NCI-H2227 treated with DMSO at 0.1 percent for 48 hours (cell line): ENCODE measurements at regions not wholly inside any gene's neighbourhood (a gene's known extent, or its start where the extent isn't known, plus 50 kb on each side); places are given as distances from the start of the nearest gene placed in this dataset.
"Not testable (repeated sequence)": the region's sequence is repeated elsewhere in the genome, so short reads cannot be mapped to it uniquely, and the experiment has no call there.

Source experiments
- DNase-seq: peaks from one replicate; lab custom pipeline; 2025; lab: John Stamatoyannopoulos, UW

GRCh38 chr15:79492065-79492464 lies 59.9 kb downstream of the MINAR1 start:
- DNase-seq: no peak

GRCh38 chr15:79494384-79494909 lies 62.3 kb downstream of the MINAR1 start:
- DNase-seq: no peak

DNA sequence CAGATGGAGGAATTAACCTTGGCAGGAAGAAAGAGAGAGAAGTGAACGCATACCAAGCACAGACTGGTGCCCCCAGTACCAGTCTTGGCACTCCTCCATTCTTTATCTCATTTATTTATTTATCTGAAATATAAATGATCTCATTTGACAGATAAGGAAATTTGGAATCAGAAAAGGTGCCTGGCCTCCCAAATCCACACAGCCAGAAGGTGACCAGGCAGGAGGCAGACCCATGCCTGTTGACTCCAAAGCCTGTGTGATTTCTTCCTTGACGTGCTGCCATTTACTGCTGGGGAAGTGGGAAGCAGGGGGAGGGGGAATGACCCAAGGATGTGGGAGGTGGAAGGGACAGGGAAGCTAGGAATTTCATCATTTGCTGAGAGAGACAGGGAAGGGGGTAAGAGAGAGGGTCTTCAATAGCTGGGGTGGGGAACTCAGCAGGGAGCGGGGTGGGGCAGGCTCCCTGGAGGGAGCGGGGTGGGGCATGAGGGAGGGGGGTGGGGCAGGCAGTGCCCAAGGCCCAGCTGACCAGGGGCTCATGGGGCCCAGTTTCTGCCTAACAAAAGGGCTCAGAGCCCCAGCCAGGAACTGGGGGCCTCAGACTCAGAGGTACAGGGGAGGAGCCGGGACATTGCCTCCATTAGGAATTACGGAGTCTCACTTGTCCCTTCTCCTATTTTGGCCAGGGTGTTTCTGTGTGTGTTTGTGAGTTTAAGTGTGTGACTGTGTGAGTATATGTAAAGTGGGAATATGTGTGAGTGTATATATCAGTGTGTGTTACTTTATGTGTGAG lies 63.0 kb downstream of the MINAR1 start:
- no peak for DNase-seq

GRCh38 chr15:79495775-79496174 lies 63.6 kb downstream of the MINAR1 start:
- DNase-seq: no peak

DNA sequence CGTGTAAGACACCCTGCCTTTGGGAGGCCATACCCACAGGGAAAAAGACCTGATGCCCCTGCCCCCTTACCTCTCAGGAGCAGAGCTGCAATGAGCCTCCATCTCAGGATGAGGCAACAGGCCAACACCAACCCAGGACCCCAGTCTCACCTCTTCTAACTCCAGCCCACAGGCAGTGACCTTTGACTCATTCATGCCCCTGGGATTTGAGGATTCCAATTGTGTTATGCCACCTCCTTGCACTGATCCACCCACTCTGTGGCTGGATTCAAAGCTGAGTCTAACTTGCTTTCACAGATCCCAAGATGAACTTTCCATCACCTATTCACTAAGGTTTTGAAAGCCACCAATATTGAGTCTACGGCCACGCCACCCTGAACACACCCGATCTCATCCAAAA lies 64.7 kb downstream of the MINAR1 start:
- DNase-seq: no peak

GRCh38 chr15:79501086-79501485 lies 69.0 kb downstream of the MINAR1 start:
- no peak for DNase-seq

DNA sequence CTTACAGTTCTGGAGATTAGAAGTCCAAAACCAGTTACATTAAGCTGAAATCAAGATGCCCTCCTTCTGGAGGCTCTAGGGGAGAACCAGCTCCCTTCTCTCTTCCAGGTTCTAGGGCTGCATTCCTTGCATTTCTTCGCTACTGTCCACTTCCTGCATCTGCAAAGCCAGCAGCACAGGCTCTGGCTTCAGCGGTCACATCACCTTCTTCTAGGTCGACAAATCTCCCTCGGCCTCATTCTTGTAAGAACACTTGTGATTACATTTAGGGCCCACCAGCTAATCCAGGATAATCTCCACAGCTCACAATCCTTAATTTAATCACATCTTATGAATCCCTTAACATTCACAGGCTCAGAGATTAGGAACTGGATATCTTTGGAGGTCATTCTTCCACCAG lies 73.8 kb downstream of the MINAR1 start:
- DNase-seq: no peak

GRCh38 chr15:79512844-79513243 lies 80.7 kb downstream of the MINAR1 start:
- not testable (repeated sequence) for DNase-seq

DNA sequence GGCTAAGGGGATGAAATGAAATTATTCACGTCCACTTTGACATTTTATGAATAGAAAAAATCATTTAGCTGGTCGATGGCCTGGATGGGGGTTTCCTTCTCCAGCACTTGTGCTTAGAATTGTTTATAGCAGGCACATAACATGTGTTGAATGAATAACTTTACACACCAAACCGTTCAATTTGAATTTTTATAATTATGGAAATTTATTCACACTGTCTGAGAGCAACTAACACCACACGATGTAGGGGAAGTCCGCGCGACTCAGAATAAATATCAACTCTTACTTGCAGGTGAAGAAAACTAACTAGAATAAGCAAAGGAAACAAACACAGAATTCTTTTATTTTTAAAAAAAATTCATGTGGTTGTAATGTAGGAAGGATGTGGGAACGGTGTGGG lies 81.3 kb downstream of the MINAR1 start:
- DNase-seq: no peak

GRCh38 chr15:79513940-79514339 lies 81.8 kb downstream of the MINAR1 start:
- no peak for DNase-seq

DNA sequence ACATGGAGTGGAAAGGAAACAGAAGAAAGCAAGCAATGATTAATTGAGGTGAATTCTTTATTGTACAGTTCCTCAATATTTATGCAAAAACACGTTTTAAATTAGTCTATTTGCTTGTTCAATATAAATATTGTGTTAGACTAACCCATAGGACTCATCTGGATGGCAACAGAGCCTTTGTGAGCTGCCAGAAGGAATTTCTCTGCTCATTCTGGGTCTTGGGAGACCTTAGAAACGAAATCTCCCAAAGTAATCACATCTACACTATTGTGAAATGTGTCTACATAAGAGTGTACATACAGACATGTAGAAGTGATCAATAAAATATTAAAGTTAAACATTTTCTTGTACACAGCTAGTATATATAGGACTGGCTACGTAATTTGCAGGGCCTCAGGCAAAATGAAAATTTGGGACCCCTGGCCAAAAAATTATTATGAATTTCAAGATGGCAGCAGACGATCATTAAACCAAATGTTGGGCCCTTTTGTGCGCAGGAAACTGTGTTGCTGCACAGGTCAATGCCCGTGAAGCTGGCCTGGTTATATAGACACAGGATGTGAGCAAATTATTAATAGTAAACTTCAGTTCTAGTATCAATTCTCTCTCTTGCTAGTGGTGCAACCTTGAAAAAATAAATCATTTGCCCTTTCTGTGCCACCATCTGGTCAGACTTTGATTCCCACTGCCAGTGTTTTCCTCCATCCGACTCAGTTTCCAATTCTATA lies 83.3 kb downstream of the MINAR1 start:
- no peak for DNase-seq

DNA sequence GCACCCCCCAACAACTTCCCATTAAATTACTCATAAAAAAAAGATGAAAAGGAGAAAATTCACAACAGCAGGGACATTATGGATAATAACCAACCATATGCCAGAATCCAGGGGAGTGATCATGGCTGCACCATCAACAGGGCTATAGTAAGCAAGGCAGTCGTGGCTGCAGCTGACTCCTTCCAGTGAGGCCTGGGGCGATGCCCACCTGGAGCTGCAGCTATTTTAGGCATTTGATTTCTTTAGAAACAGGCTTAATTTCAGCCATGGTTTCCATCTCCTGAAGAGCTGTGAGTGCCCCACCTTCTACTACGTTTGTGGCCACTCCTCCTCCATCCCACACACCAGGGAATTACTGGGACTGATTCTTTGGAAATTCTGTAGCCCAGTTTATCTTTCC lies 84.0 kb downstream of the MINAR1 start:
- no peak for DNase-seq

DNA sequence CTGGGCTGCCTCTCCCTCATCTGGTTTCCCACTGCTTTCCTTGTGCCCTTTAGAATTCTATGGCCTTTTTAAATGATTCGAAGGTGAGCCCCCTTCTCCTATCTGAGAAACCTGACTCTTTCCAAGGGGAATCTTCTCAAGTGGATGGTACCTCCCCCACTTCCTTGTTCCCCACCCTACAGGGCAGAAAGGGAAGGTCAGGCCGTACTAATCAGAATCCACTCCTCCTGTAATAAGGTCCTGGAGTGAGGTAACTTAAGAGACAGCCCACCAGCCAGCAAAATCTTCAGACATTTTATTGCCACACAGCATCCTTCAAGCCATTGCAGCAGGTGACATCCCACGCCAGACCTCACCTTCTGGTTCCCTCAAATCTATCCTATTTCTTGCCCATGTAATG lies 84.5 kb downstream of the MINAR1 start:
- no peak for DNase-seq

DNA sequence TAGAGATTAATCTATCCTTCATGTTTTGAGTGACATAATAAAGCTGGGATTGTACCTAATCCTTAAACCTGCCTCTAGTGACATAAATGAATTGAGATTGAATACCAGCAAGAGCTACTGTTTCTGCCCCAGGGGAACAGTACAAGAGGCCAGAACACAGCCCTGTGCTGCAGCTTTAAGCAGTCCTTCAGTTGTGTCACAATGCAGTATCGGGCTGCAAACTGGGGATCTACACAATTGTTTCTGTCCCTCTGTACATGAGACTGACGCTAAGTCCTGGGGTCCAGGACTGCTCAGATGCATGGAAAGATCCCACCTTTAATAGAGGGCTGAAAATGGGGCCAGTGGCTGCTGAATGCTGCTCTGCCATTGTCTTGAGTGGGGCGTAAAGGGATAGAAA lies 87.5 kb downstream of the MINAR1 start:
- no peak for DNase-seq

DNA sequence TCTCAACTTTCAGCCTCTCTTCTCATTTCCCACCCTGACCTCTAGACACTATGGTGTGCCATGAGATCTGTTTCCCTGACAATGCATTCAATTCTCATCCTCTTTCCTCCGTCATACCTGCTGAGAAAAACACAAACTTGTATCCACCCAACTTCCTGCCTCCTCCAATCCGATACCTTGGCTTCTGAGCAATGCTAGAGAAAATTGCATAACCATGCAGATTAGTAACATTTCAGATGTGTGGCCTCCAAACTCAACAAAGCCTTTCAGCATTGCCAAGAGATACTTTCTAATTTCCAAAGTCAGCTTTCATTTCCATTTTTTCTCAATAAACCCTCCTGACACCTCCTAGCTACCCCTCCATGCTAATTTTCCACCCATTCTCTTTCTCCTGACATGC lies 88.5 kb downstream of the MINAR1 start:
- DNase-seq: no peak

GRCh38 chr15:79522656-79523055 lies 90.5 kb downstream of the MINAR1 start:
- DNase-seq: no peak

- DNase-seq: no peak
These were observed 91.1 kb downstream of the MINAR1 start for GRCh38 chr15:79523266-79523665.

GRCh38 chr15:79524531-79524930 lies 92.4 kb downstream of the MINAR1 start:
- DNase-seq: no peak

DNA sequence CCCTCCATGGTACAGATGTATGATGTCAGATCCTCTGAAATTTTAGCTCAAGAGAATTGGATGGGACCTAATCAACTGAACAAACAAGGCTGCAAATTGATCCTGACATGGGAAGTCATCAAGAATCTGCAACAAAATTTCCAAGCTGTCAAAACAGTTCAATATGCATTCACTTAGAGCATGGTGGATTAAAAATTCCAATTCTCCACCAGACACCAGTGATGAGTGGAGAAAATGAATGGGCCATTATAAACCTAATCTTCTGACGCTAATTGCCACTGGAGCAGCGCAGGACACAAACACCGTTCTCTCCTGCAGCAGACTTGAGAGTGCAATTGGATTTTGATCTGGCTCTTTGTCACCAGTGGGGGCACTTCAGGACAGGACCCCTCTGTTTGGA lies 94.2 kb downstream of the MINAR1 start:
- no peak for DNase-seq

DNA sequence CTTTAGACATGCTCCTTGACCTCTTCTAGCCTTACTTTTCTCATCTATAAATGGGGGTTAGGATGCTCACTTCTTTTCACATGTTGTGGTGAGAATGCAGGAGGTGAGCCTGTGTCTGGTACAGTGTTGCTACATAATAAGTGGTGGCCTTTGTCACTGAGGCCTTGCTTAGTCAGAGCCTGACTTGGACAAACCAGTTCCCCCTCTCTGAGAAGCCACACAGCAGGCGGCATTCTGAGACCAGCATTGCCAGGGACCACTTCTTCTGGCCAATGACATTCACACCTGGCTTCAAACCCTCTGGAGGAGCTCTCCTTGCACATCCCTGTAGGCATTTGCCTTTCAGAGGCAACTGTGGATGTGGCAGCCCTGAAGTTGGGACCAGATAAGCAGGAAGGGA lies 95.7 kb downstream of the MINAR1 start:
- no peak for DNase-seq

- no peak for DNase-seq
These were observed 97.1 kb downstream of the MINAR1 start for GRCh38 chr15:79529157-79529785.

- no peak for DNase-seq
These were observed 103.4 kb downstream of the MINAR1 start for GRCh38 chr15:79535536-79535935.

DNA sequence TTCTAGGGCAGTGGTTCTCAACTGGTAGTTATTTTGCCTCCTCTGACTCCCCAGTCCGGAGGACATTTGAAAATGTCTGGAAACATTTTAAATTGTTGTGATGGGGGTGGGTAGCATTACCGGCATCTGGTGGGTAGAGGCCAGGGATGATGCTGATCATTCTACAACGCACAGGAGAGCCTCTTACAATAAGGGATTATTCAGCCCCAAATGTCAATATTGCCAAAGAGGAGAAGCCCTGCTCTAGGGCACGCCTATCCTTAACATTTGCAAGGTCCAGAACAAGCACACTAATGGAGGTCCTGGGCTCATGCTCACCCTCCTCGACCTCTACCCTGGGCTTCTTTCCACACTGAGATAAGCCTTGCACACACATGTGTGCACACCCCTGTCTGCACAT lies 106.4 kb downstream of the MINAR1 start:
- DNase-seq: no peak
